Loucy (cell line): ENCODE measurements at regions not wholly inside any gene's neighbourhood (a gene's known extent, or its start where the extent isn't known, plus 50 kb on each side); places are given as distances from the start of the nearest gene placed in this dataset.

Source experiments
- CTCF ChIP-seq: fragments of 200-600 bp; sonication (generic); conservative IDR thresholded peaks from 2 replicates; pipeline ENCODE4 v1.5.1; 2014; ENCODE audit warnings: mild to moderate bottlenecking, antibody characterized with exemption, low read length
- EZH2phosphoT487 ChIP-seq: fragments of 200-600 bp; IDR thresholded peaks from 2 replicates; pipeline ENCODE4 v1.6.1; 2018; ENCODE audit warnings: antibody characterized with exemption, mild to moderate bottlenecking, moderate library complexity, borderline replicate concordance

GRCh38 chrX:46366381-46367207 lies 178.6 kb downstream of the ZNF674 start:
- TF ChIP-seq CTCF (no peak), EZH2phosphoT487 (no peak)
